Breast epithelium (tissue), 4 donors: ENCODE measurements at regions not wholly inside any gene's neighbourhood (a gene's known extent, or its start where the extent isn't known, plus 50 kb on each side); places are given as distances from the start of the nearest gene placed in this dataset.
A peak's percentile ranks its signal among the peaks of the same experiment; 100 is the strongest.

Experiments used
- DNase-seq, 2 donors: peaks; one replicate each; pipeline ENCODE4 v3.0.0-alpha.2; 2019; ENCODE audit warnings: low spot score in 2 of 2
- H3K27ac ChIP-seq, 2 donors: fragments of 200-600 bp; sonication (generic) in 1 of 2; one replicate each; pipeline ENCODE4 v1.5.1; 2016 to 2019; ENCODE audit warnings: mild to moderate bottlenecking in 1 of 2
- H3K27me3 ChIP-seq, 2 donors: fragments of 200-600 bp; sonication (generic) in 1 of 2; one replicate each; pipeline versions ENCODE4 v1.5.1 to v1.6.0; 2017 to 2019; ENCODE audit warnings: control low read depth in 1 of 2, mild to moderate bottlenecking in 1 of 2
- H3K36me3 ChIP-seq: fragments of 200-600 bp; one replicate; pipeline ENCODE4 v1.5.1; 2019
- H3K4me1 ChIP-seq, 2 donors: fragments of 200-600 bp; sonication (generic); one replicate each; pipeline ENCODE4 v1.5.1; 2016 to 2019; ENCODE audit warnings: control low read depth in 1 of 2
- H3K4me3 ChIP-seq, 3 donors: fragments of 200-600 bp; sonication (generic); 1 replicate in 2 of 3; 2 replicates in 1 of 3; pipeline ENCODE4 v1.5.1; 2016 to 2019; ENCODE audit warnings: mild to moderate bottlenecking in 3 of 3, moderate library complexity in 2 of 3
- H3K9me3 ChIP-seq, 2 donors: fragments of 200-600 bp; sonication (generic) in 1 of 2; one replicate each; pipeline ENCODE4 v1.5.1; 2016 to 2019; ENCODE audit warnings: control low read depth in 1 of 2
- POLR2A ChIP-seq: fragments of 450-650 bp; IDR thresholded peaks from one replicate; pipeline ENCODE4 v1.6.1; 2016; ENCODE audit warnings: antibody characterized with exemption, mild to moderate bottlenecking, moderate library complexity
- POLR2AphosphoS5 ChIP-seq, 3 donors: sonication (generic); formaldehyde crosslinking; IDR thresholded peaks; one replicate each; pipeline ENCODE4 v1.6.1; 2017; ENCODE audit warnings: antibody characterized with exemption in 3 of 3
- intact Hi-C: fragments of 100-400 bp; cut with DNase I; formaldehyde crosslinking; loops from one replicate; pipeline ENCODE4 v1.15.1; 2023; ENCODE audit warnings: low total_unique reads
- TF ChIP-seq, protein P1 (sequence below), 3 donors: fragments of 450-650 bp; IDR thresholded peaks; one replicate each; pipeline ENCODE4 v1.5.1; 2016 to 2017; ENCODE audit warnings: antibody characterized with exemption in 3 of 3, mild to moderate bottlenecking in 3 of 3, moderate library complexity in 3 of 3

DNA sequence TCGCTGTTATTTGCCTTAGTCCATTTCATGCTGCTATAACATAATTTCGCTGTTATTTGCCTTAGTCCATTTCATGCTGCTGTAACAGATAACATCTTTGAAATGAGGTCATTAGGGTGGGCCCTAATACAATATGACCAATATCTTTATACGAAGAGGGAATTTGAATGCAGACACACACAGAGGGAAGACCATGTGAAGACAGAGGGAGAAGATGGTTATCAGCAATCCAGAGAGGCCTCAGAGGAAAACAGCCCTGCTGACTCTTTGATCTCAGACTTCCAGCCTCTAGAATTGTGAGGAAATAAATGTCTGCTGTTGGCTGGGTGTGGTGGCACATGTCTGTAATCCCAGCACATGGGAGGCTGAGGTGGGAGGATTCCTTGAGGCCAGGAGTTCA lies 404.9 kb downstream of the TYW1 start:
- no peak overlapping the region for H3K4me3 ChIP-seq
- DNase-seq = no peak
- H3K36me3 ChIP-seq = no peaks in the 10 kb centered on the region
- intact Hi-C loops = no loop called here
- no peaks in the 10 kb centered on the region for H3K4me1 ChIP-seq
- peaks cover 6 to 13% of the 10 kb centered on the region in 2 donors for H3K9me3 ChIP-seq
- TF ChIP-seq POLR2A (no peak), POLR2AphosphoS5 (IDR thresholded peaks at IDR 0.05) (no peak)
- TF ChIP-seq, protein P1, sequence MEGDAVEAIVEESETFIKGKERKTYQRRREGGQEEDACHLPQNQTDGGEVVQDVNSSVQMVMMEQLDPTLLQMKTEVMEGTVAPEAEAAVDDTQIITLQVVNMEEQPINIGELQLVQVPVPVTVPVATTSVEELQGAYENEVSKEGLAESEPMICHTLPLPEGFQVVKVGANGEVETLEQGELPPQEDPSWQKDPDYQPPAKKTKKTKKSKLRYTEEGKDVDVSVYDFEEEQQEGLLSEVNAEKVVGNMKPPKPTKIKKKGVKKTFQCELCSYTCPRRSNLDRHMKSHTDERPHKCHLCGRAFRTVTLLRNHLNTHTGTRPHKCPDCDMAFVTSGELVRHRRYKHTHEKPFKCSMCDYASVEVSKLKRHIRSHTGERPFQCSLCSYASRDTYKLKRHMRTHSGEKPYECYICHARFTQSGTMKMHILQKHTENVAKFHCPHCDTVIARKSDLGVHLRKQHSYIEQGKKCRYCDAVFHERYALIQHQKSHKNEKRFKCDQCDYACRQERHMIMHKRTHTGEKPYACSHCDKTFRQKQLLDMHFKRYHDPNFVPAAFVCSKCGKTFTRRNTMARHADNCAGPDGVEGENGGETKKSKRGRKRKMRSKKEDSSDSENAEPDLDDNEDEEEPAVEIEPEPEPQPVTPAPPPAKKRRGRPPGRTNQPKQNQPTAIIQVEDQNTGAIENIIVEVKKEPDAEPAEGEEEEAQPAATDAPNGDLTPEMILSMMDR (IDR thresholded peaks at IDR 0.05) = no peak
- H3K27ac ChIP-seq = no peak overlapping the region
- no peaks in the 10 kb centered on the region for H3K27me3 ChIP-seq

DNA sequence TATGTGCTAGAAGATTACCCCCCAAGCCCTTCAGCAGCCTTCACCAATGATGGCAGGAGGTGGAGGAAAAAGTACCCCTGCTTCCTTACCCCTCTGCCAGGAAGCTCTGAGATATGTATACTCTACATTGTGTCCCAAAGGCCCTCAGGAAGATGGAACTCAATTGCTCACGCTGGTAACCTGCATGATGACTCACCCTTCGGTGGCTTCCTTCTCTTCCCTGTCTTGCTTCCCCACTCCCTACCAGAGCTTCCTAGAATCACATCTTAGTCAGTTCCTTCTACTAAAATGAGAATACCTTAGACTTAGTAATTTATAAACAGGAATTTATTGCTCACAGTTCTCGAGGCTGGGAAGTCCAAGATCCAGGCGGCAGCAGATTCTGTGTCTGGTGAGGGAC lies 405.6 kb downstream of the TYW1 start:
- H3K27me3 ChIP-seq = no peaks in the 10 kb centered on the region
- no peaks in the 10 kb centered on the region for H3K4me1 ChIP-seq
- no peak overlapping the region for H3K4me3 ChIP-seq
- no peak for TF ChIP-seq POLR2A
- intact Hi-C loops = no loop called here
- DNase-seq = no peak
- H3K27ac ChIP-seq = no peak overlapping the region
- H3K36me3 ChIP-seq = no peaks in the 10 kb centered on the region
- peaks cover 6 to 13% of the 10 kb centered on the region in 2 donors for H3K9me3 ChIP-seq

DNA sequence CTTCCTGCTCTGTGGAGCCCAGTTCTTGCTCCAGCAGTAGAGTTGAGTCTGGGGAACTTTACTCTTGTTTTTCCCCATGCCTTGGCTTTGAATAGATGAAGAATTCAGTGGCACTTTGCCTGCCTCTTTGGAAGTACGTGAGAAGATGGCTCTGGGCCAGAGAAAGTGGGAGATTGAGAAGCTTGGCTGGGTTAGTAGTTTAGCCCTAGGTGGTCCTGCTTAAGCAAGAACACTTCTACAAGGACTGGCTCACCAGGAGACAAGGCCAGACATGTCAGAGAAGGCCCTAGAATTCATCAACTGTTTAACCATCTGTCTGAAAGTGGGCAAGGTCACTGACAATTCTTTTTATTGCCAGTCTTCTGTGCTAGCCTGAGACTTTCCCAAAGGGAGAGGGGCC lies 410.3 kb downstream of the TYW1 start:
- Histone ChIP-seq H3K27ac (no peak overlapping the region), H3K9me3 (peaks cover 0 to 6% of the 10 kb centered on the region in 2 donors)
- DNase-seq = peak in 1 of 2 donors; percentile 64

DNA sequence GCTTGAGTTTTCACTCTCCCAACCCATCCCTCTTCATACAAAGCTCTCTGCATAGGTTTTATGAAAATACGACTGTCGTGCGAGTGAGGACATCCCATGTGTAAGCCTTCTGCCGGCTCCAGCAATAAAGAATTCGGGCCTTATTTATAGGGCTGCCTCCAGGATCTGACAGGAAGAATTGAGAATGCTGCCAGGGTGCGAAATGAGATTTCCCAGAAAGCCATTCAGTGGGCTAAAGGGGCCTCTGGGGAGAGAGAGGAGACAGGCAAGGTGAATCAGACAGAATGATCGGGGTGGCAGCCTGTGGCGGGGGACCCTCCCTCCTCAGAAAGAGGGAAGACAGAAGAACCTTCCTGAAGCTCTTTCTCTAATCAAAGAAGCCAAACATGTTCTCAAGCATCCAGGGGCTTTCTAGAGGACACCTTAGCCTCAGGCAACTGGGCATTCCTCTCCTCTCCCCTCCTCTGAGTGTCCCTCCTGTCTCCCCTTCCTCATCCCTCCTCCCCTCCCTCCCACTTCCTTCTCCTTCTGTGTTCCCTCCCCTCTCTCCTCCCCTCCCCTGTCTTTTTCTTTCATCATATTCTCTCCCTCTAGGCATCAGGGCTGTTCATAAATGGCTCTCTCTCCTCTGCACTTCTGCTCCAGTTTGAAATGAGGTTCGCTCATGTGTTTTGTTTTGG lies 410.9 kb downstream of the TYW1 start:
- Histone ChIP-seq H3K27me3 (no peaks in the 10 kb centered on the region), H3K4me1 (no peaks in the 10 kb centered on the region), H3K27ac (peak overlapping the region in 1 of 2 donors; percentile 46), H3K4me3 (no peak overlapping the region), H3K9me3 (peaks cover 0 to 4% of the 10 kb centered on the region in 2 donors), H3K36me3 (no peaks in the 10 kb centered on the region)
- intact Hi-C loops = no loop called here
- DNase-seq = no peak
- no peak for TF ChIP-seq POLR2A
- TF ChIP-seq POLR2AphosphoS5 (IDR thresholded peaks at IDR 0.05) = no peak

More for the DNA sequence above, 410.3 kb downstream of the TYW1 start:
- Histone ChIP-seq H3K27me3 (no peaks in the 10 kb centered on the region), H3K4me1 (no peaks in the 10 kb centered on the region), H3K4me3 (no peak overlapping the region), H3K36me3 (no peaks in the 10 kb centered on the region)
- TF ChIP-seq, protein P1 (IDR thresholded peaks at IDR 0.05) = no peak
- TF ChIP-seq POLR2A (no peak), POLR2AphosphoS5 (IDR thresholded peaks at IDR 0.05) (no peak)
- intact Hi-C loops = no loop called here

DNA sequence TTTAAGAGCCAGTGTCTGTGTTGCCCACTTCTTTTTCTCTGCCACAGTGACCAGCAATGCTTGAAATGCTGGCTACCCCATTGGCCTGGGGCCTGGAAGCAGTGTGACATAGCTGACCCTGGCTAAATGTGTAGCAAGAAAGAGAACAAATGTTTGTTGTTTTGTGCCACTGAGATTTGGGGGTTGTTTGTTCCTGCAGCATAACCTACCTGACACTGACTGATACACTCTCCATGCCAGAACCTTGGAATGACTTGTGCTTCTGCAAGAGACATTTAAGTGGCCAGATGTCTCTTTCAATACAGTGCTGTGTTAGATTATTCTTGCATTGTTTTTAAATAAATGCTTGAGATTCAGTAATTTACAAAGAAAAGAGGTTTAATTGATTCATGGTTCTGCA lies 411.5 kb downstream of the TYW1 start:
- DNase-seq = no peak

DNA sequence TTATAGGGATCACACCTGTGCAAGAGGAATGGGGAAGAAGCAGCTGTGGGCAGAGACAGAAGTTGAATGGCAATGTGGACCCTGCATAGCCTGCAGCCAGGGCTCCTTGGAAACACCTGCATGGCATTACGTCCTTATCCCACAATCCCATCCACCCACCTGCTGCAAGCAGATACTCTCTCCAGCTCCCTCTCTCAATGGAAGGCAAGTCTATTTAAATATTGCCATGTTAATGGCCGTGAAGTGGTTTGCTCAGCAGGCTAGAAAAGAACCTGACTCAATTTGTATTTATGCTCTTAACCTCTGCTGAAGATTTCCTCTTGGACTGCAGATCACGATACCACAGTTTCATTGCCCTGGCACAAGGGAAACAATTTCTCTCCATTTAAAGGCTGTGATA lies 417.0 kb downstream of the TYW1 start:
- no peaks in the 10 kb centered on the region for H3K4me1 ChIP-seq
- H3K27ac ChIP-seq = no peak overlapping the region
- no peak for DNase-seq
- no peaks in the 10 kb centered on the region for H3K27me3 ChIP-seq
- H3K36me3 ChIP-seq = no peaks in the 10 kb centered on the region
- H3K9me3 ChIP-seq = peaks cover 8% of the 10 kb centered on the region in 2 donors
- no peak overlapping the region for H3K4me3 ChIP-seq
- intact Hi-C loops = no loop called here
- TF ChIP-seq POLR2A (no peak), POLR2AphosphoS5 (IDR thresholded peaks at IDR 0.05) (no peak)
- TF ChIP-seq, protein P1 (IDR thresholded peaks at IDR 0.05) = no peak

More for the DNA sequence above, 411.5 kb downstream of the TYW1 start:
- H3K4me1 ChIP-seq = no peaks in the 10 kb centered on the region
- H3K4me3 ChIP-seq = no peak overlapping the region
- no peaks in the 10 kb centered on the region for H3K36me3 ChIP-seq
- H3K27ac ChIP-seq = no peak overlapping the region
- H3K27me3 ChIP-seq = no peaks in the 10 kb centered on the region
- no peaks in the 10 kb centered on the region for H3K9me3 ChIP-seq
- intact Hi-C loops = no loop called here
- TF ChIP-seq, protein P1 (IDR thresholded peaks at IDR 0.05) = no peak
- no peak for TF ChIP-seq POLR2AphosphoS5 (IDR thresholded peaks at IDR 0.05)
- TF ChIP-seq POLR2A = no peak
